SU-DHL-6 (cell line): ENCODE measurements at regions not wholly inside any gene's neighbourhood (a gene's known extent, or its start where the extent isn't known, plus 50 kb on each side); places are given as distances from the start of the nearest gene placed in this dataset.

ENCODE experiments used
- H2AFZ ChIP-seq: fragments of 200-600 bp; sonication (generic); 2 replicates; pipeline ENCODE4 v1.6.1; 2014; ENCODE audit warnings: low read depth, mild to moderate bottlenecking, moderate library complexity, mixed read lengths, antibody characterized with exemption, low read length; ENCODE audit not compliant: severe bottlenecking
- H3F3A ChIP-seq: fragments of 200-600 bp; shearing (Covaris generic); 2 replicates; pipeline ENCODE4 v1.6.0; 2016; ENCODE audit warnings: antibody characterized with exemption, mild to moderate bottlenecking; ENCODE audit not compliant: insufficient read depth
- H3K27ac ChIP-seq: fragments of 200-600 bp; sonication (generic); 2 replicates; pipeline ENCODE4 v1.5.1; 2016; ENCODE audit warnings: low read depth, mild to moderate bottlenecking, low read length, moderate library complexity, mixed read lengths
- H3K27me3 ChIP-seq: fragments of 200-600 bp; sonication (generic), shearing (Covaris generic); 2 replicates; pipeline ENCODE4 v1.6.0; 2014; ENCODE audit warnings: mild to moderate bottlenecking, low read length
- H3K36me3 ChIP-seq: fragments of 200-600 bp; sonication (generic); 2 replicates; pipeline ENCODE4 v1.6.1; 2014; ENCODE audit warnings: mild to moderate bottlenecking, low read length, mixed read lengths
- H3K4me2 ChIP-seq: fragments of 300-600, 200-600 bp; shearing (Covaris generic), sonication (generic); 2 replicates; pipeline ENCODE4 v1.6.0; 2014; ENCODE audit warnings: low read length, low read depth, mild to moderate bottlenecking; ENCODE audit not compliant: poor library complexity, severe bottlenecking
- H3K4me3 ChIP-seq: fragments of 200-600 bp; sonication (generic); 2 replicates; pipeline ENCODE4 v1.5.1; 2014; ENCODE audit warnings: antibody characterized with exemption, low read length, mild to moderate bottlenecking, mixed read lengths; ENCODE audit not compliant: insufficient read depth, poor library complexity, severe bottlenecking
- H3K79me2 ChIP-seq: fragments of 200-600 bp; sonication (generic); 2 replicates; pipeline ENCODE4 v1.6.1; 2014; ENCODE audit warnings: mild to moderate bottlenecking, low read length, moderate library complexity; ENCODE audit not compliant: insufficient read depth
- H3K9ac ChIP-seq: fragments of 200-600 bp; sonication (generic); 2 replicates; pipeline ENCODE4 v1.7.0; 2014; ENCODE audit warnings: mild to moderate bottlenecking, low read length
- H3K9me2 ChIP-seq: fragments of 200-600 bp; sonication (generic); replicated peaks from 2 replicates; pipeline ENCODE4 v1.6.1; 2014; ENCODE audit warnings: low read length; ENCODE audit not compliant: insufficient read depth
- H3K9me3 ChIP-seq: fragments of 200-600 bp; sonication (generic); 2 replicates; pipeline ENCODE4 v1.6.1; 2014; ENCODE audit warnings: low read length, mixed read lengths; ENCODE audit not compliant: insufficient read depth
- H4K20me1 ChIP-seq: fragments of 200-600 bp; sonication (generic); 2 replicates; pipeline ENCODE4 v1.6.1; 2014; ENCODE audit warnings: low read depth, mild to moderate bottlenecking, antibody characterized with exemption, low read length, moderate library complexity, mixed read lengths
- EZH2phosphoT487 ChIP-seq: fragments of 200-600 bp; sonication (generic), shearing (Covaris generic); conservative IDR thresholded peaks from 2 replicates; pipeline ENCODE4 v1.6.1; 2018; ENCODE audit warnings: mild to moderate bottlenecking, antibody characterized with exemption, low read length, moderate library complexity, mixed read lengths
- TF ChIP-seq, protein P1 (sequence below): fragments of 200-600 bp; sonication (generic); IDR thresholded peaks from one replicate; pipeline ENCODE4 v1.5.1; 2017; ENCODE audit warnings: antibody characterized with exemption, mild to moderate bottlenecking, low read length, moderate library complexity; ENCODE audit not compliant: insufficient read depth, poor library complexity, severe bottlenecking

DNA sequence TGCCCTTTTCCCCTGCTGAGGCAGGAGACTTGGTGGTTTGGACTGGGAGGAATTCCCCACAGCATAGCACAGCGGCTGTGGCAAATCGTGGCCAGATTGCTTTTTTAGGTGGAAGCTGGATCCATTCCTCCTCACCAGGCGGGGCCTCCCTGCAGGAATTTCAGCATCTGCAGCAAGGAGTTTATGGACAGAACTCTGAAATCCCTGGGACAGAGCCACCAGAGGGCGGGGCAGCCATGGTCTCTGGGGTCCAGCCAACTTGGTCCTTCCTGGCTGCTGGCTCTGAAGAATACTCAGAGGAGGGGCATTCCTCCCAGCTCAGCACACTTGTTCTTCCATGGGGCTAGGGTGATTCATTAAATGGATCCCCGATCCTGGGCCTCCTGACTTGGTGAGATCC is 794.3 kb downstream of the SH3BGRL start:
- Histone ChIP-seq H3K27ac (no peak overlapping the region), H3K27me3 (no peaks in the 10 kb centered on the region), H3F3A (no peaks in the 10 kb centered on the region), H3K9me3 (no peaks in the 10 kb centered on the region), H3K36me3 (no peaks in the 10 kb centered on the region), H3K9ac (no peak overlapping the region), H3K79me2 (no peaks in the 10 kb centered on the region), H3K4me3 (no peak overlapping the region), H3K9me2 (no peaks in the 10 kb centered on the region), H4K20me1 (no peaks in the 10 kb centered on the region), H3K4me2 (no peak overlapping the region), H2AFZ (no peak overlapping the region)
- TF ChIP-seq, protein P1, sequence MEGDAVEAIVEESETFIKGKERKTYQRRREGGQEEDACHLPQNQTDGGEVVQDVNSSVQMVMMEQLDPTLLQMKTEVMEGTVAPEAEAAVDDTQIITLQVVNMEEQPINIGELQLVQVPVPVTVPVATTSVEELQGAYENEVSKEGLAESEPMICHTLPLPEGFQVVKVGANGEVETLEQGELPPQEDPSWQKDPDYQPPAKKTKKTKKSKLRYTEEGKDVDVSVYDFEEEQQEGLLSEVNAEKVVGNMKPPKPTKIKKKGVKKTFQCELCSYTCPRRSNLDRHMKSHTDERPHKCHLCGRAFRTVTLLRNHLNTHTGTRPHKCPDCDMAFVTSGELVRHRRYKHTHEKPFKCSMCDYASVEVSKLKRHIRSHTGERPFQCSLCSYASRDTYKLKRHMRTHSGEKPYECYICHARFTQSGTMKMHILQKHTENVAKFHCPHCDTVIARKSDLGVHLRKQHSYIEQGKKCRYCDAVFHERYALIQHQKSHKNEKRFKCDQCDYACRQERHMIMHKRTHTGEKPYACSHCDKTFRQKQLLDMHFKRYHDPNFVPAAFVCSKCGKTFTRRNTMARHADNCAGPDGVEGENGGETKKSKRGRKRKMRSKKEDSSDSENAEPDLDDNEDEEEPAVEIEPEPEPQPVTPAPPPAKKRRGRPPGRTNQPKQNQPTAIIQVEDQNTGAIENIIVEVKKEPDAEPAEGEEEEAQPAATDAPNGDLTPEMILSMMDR: no peak
- TF ChIP-seq EZH2phosphoT487: no peak

DNA sequence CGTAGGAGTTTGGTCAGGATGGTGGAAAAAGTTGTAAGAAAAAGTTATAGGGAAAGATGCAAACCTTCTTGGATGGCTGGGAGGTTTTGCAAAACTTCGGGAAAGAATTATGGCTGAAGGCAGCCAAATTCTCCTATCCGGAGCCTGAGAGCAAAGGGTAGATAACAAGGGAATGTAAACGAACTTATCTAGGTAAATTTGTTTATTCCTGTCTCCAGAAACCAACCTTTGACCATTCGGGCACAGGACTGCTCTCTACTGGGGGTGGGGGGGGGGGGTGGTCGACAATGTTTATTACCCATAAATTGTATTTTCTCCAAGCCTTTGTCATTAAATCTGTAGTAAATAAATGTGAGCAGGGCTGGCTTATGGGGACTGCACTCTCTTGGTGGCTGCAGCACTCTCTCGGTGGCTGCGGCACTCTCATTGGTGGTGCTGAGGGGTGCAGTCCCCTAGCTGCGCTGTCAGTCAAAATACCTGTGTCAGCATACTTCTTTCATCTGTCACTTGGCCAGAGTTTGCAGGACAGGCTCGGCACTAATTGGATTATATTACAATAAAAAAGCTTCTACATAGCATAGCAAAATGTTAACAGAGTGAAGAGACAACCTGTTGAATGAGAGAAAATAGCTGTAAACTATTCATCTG is 827.8 kb downstream of the SH3BGRL start:
- H4K20me1 ChIP-seq: no peaks in the 10 kb centered on the region
- no peak overlapping the region for H3K4me2 ChIP-seq
- no peak overlapping the region for H2AFZ ChIP-seq
- no peak overlapping the region for H3K9ac ChIP-seq
- no peaks in the 10 kb centered on the region for H3K27me3 ChIP-seq
- H3K79me2 ChIP-seq: no peaks in the 10 kb centered on the region
- H3K9me3 ChIP-seq: no peaks in the 10 kb centered on the region
- H3K4me3 ChIP-seq: no peak overlapping the region
- H3K27ac ChIP-seq: no peak overlapping the region
- TF ChIP-seq, protein P1: no peak
- no peak for TF ChIP-seq EZH2phosphoT487
- H3F3A ChIP-seq: no peaks in the 10 kb centered on the region
- no peaks in the 10 kb centered on the region for H3K9me2 ChIP-seq
- H3K36me3 ChIP-seq: no peaks in the 10 kb centered on the region

DNA sequence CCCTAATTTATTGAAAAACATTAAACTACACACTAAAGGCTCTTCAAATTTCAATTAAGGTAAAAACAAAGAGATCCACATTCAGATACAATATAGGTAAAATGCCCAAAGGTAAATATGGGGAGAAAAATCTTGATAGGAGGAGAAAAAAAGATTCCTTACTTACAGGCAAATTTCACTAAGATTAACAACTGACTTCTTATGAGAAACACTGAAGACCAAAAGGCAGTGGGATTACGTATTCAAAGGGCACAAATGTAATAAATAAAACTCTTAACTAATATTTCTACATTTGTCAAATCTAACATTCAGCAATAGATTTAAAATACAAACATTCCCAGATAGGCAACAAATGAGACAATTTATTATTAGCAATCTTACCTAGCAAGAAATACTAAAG is 829.3 kb downstream of the SH3BGRL start:
- H4K20me1 ChIP-seq: no peaks in the 10 kb centered on the region
- H3K27ac ChIP-seq: no peak overlapping the region
- H3F3A ChIP-seq: no peaks in the 10 kb centered on the region
- no peaks in the 10 kb centered on the region for H3K9me2 ChIP-seq
- H3K36me3 ChIP-seq: no peaks in the 10 kb centered on the region
- H2AFZ ChIP-seq: no peak overlapping the region
- no peak overlapping the region for H3K4me3 ChIP-seq
- H3K79me2 ChIP-seq: no peaks in the 10 kb centered on the region
- no peaks in the 10 kb centered on the region for H3K9me3 ChIP-seq
- no peak overlapping the region for H3K9ac ChIP-seq
- TF ChIP-seq EZH2phosphoT487: no peak
- TF ChIP-seq, protein P1: no peak
- H3K27me3 ChIP-seq: no peaks in the 10 kb centered on the region
- no peak overlapping the region for H3K4me2 ChIP-seq
